HFFc6 (cell line): ENCODE measurements at regions not wholly inside any gene's neighbourhood (a gene's known extent, or its start where the extent isn't known, plus 50 kb on each side); places are given as distances from the start of the nearest gene placed in this dataset.

Source experiments
- DNase-seq: peaks from one replicate; pipeline ENCODE4 v3.0.0-alpha.2; 2018
- H3K27ac Mint-ChIP-seq: 2 replicates; pipeline ENCODE4 v1.8.0; 2020; ENCODE audit warnings: mild to moderate bottlenecking, mixed read lengths
- H3K27me3 Mint-ChIP-seq: 2 replicates; pipeline ENCODE4 v1.8.0; 2021; ENCODE audit warnings: mild to moderate bottlenecking, moderate library complexity, mixed read lengths; ENCODE audit not compliant: insufficient read depth
- H3K36me3 Mint-ChIP-seq: 2 replicates; pipeline ENCODE4 v1.8.0; 2021; ENCODE audit warnings: low read depth, mixed read lengths
- H3K4me1 Mint-ChIP-seq: 2 replicates; pipeline ENCODE4 v1.8.0; 2020; ENCODE audit warnings: low read depth, mixed read lengths
- H3K4me3 Mint-ChIP-seq: 2 replicates; pipeline ENCODE4 v1.8.0; 2020; ENCODE audit warnings: mild to moderate bottlenecking, moderate library complexity, mixed read lengths
- H3K9me3 Mint-ChIP-seq: 2 replicates; pipeline ENCODE4 v1.8.0; 2020; ENCODE audit warnings: mild to moderate bottlenecking, mixed read lengths
- TF ChIP-seq, protein P1 (sequence below): fragments of 200-600 bp; sonication (generic); IDR thresholded peaks from 2 replicates; pipeline ENCODE4 v1.5.0; 2021; ENCODE audit warnings: antibody characterized with exemption, mild to moderate bottlenecking

- no peaks in the 10 kb centered on the region for H3K4me1 Mint-ChIP-seq
- TF ChIP-seq, protein P1, sequence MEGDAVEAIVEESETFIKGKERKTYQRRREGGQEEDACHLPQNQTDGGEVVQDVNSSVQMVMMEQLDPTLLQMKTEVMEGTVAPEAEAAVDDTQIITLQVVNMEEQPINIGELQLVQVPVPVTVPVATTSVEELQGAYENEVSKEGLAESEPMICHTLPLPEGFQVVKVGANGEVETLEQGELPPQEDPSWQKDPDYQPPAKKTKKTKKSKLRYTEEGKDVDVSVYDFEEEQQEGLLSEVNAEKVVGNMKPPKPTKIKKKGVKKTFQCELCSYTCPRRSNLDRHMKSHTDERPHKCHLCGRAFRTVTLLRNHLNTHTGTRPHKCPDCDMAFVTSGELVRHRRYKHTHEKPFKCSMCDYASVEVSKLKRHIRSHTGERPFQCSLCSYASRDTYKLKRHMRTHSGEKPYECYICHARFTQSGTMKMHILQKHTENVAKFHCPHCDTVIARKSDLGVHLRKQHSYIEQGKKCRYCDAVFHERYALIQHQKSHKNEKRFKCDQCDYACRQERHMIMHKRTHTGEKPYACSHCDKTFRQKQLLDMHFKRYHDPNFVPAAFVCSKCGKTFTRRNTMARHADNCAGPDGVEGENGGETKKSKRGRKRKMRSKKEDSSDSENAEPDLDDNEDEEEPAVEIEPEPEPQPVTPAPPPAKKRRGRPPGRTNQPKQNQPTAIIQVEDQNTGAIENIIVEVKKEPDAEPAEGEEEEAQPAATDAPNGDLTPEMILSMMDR: no peak
- peaks cover 8% of the 10 kb centered on the region for H3K9me3 Mint-ChIP-seq
- no peak overlapping the region for H3K4me3 Mint-ChIP-seq
- no peaks in the 10 kb centered on the region for H3K36me3 Mint-ChIP-seq
- peaks cover 3% of the 10 kb centered on the region; the same call in 1 of the 2 replicates for H3K27me3 Mint-ChIP-seq
- DNase-seq: no peak
- no peak overlapping the region for H3K27ac Mint-ChIP-seq
Measured at GRCh38 chr4:108493596-108493931, 126.8 kb upstream of the RPL34 start.

GRCh38 chr4:108492816-108493595, 127.4 kb upstream of the RPL34 start:
- H3K27me3 Mint-ChIP-seq: peaks cover 3% of the 10 kb centered on the region; the same call in 1 of the 2 replicates
- no peaks in the 10 kb centered on the region for H3K36me3 Mint-ChIP-seq
- peaks cover 8% of the 10 kb centered on the region for H3K9me3 Mint-ChIP-seq
- no peak overlapping the region for H3K4me3 Mint-ChIP-seq
- no peaks in the 10 kb centered on the region for H3K4me1 Mint-ChIP-seq
- DNase-seq: no peak
- no peak overlapping the region for H3K27ac Mint-ChIP-seq
- TF ChIP-seq, protein P1: peak; percentile 72

DNA sequence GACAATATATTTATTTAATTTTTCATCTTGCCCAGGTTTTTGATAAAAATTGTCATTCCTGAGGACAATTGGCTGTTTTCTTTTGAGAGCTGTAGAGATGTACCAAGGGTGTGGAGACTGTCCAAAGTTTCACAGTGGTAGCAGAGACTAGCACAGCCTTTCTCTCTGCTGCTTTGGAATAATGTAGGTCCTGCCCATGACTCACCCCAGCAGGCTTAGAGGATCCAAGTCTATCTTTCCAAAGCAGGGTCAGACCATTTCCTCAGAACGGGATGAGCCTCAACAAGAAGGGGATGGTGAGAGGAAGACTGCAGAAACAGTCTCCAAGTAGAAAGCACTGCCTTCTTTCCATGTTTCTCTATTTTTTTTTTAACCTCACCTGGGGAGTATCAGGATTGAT, 131.5 kb upstream of the RPL34 start:
- Mint-ChIP-seq H3K27ac (no peak overlapping the region), H3K4me3 (no peak overlapping the region), H3K36me3 (no peaks in the 10 kb centered on the region), H3K9me3 (peaks cover 8% of the 10 kb centered on the region), H3K27me3 (peaks cover 3% of the 10 kb centered on the region; the same call in 1 of the 2 replicates), H3K4me1 (no peaks in the 10 kb centered on the region; the same call in 1 of the 2 replicates)
- TF ChIP-seq, protein P1: no peak
- no peak for DNase-seq

GRCh38 chr4:108486046-108486445, 134.3 kb upstream of the RPL34 start:
- no peak for DNase-seq
- H3K4me3 Mint-ChIP-seq: no peak overlapping the region
- TF ChIP-seq, protein P1: no peak
- H3K9me3 Mint-ChIP-seq: no peaks in the 10 kb centered on the region
- no peak overlapping the region for H3K27ac Mint-ChIP-seq
- no peaks in the 10 kb centered on the region; the same call in 1 of the 2 replicates for H3K4me1 Mint-ChIP-seq
- no peaks in the 10 kb centered on the region for H3K36me3 Mint-ChIP-seq
- H3K27me3 Mint-ChIP-seq: peaks cover 3% of the 10 kb centered on the region

DNA sequence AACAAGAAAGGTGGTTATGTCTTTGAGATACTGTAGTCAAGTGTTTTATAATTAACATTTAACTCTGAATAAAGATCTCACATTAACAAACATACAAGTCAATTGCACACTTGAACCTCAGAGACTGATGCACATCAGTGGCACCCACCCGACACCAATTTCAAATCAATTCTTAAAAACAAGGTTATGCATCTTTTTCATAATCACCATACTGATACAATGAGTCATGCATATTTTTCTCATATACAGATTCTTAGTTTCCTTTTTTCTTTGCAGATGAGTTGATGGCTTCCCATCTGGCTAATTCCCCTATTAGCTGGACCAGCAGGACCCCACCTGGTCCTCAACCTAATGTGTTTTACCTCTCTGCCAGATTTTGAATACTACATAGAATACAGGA, 136.2 kb upstream of the RPL34 start:
- DNase-seq: no peak
- TF ChIP-seq, protein P1: no peak
- Mint-ChIP-seq H3K4me3 (no peak overlapping the region), H3K36me3 (no peaks in the 10 kb centered on the region), H3K27me3 (peaks cover 6% of the 10 kb centered on the region), H3K4me1 (no peaks in the 10 kb centered on the region; the same call in 1 of the 2 replicates), H3K27ac (no peak overlapping the region), H3K9me3 (no peaks in the 10 kb centered on the region)
